ENCODE measurements at regions not wholly inside any gene's neighbourhood (a gene's known extent, or its start where the extent isn't known, plus 50 kb on each side); places are given as distances from the start of the nearest gene placed in this dataset.
"Not testable (repeated sequence)": the region's sequence is repeated elsewhere in the genome, so short reads cannot be mapped to it uniquely, and the experiment has no call there.

DNA sequence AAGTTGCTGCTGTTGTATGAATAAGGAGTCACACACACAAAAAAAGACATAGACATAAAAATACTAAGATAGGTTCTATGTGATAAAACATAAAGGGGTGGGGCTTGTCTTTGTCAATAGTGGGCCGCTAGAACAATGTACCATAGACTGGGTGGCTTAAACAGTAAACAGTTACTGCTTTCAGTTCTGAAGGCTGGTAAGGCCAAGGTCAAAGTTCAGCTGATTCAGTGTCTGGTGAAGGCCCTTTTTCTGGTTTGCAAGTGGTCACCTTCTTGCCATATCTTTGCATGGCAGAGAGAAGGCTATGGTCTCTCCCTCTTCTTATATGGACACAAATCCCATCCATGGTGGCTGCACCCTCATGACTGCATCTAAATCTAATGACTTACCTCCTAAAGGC lies 1980.7 kb downstream of the PCDH7 start:
- DNase-seq (ENCODE audit: low read depth in 3 of 3, low spot score in 2 of 3): no peak

DNA sequence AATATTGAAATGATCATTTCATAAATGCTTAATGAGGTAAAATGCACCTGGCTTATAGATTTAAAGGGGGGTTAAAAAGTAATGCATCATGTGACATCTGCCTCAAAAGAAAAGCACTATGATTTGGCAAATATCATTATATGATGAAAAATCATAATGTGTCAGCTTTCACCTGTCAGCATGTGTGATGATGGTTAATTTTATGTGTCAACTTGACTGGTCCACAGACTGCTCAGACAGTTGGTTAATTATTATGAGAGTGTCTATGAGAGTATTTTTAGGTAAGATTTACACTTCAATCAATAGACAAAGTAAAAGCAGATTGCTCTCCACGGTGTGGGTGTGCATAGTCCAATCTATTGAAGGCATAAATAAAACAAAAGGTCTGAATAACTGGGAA lies 1986.7 kb downstream of the PCDH7 start:
- DNase-seq (ENCODE audit: low read depth in 3 of 3, low spot score in 2 of 3): no peak

DNA sequence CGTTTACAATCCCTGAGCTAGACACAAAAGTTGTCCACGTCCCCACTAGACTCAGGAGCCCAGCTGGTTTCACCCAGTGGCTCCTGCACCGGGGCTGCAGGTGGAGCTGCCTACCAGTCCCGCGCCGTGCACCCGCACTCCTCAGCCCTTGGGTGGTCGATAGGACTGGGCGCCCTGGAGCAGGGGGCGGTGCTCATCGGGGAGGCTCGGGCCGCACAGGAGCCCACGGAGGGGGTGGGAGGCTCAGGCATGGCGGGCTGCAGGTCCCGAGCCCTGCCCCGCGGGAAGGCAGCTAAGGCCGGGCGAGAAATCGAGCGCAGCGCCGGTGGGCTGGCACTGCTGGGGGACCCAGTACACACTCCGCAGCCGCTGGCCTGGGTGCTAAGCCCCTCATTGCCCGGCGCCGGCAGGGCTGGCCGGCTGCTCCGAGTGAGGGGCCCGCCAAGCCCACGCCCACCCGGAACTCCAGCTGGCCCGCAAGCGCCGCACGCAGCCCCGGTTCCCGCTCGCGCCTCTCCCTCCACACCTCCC lies 1996.0 kb downstream of the PCDH7 start:
- not testable (repeated sequence) for DNase-seq (ENCODE audit: low read depth in 3 of 3, low spot score in 2 of 3)

DNA sequence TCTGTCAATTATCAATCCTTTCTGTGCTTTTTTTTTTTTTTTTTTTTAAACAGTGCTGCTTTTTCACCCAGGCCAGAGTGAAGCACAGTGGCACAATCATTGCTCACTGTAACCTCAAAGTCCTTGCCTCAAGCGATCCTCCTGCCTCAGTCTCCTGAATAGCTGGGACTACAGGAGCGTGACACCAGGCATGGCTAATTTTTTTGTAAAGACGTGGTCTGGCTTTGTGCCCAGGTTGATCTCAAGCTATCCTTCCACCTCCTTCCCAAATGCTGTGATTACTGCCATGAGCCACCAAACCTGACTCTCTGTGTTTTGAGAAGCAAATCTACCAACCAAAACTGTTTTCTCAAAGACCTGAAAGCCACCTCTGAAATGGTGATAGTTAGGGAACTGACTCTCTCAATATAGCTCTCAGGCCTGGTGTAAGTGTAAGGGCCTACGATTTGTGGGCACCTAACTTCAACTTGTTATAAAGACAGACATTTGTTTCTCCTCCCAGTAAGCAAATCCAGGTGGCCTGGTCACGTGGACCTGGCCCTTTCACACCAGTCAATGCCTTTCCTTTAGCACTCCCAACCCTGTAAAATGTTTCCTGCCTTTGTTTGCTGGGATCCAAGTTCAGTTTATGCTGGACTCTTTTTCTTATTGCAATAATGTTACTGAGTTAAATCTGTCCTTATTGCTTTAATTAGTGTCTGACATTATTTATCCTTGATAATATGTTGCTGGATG lies 2015.9 kb downstream of the PCDH7 start:
- DNase-seq (ENCODE audit: low read depth in 3 of 3, low spot score in 2 of 3): no peak

DNA sequence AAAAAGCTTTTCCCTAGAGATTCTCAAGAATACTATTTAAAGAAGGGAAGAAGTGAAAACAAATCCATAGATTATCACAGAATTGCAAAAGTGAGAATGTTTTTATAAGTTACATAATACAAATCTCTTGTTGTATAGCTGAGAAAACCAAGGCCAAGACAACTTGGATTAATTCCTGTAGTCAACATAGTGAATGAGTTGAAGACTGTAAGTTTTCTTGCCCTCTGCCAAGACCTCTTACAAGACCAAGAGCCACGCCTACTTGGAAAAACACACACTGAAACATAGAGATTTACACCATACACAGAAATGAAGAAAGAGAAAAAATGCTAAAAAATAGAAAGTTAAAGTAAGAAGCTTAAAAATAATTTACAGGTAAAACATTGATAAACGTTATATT lies 2024.0 kb downstream of the PCDH7 start:
- DNase-seq (ENCODE audit: low read depth in 3 of 3, low spot score in 2 of 3): no peak

DNA sequence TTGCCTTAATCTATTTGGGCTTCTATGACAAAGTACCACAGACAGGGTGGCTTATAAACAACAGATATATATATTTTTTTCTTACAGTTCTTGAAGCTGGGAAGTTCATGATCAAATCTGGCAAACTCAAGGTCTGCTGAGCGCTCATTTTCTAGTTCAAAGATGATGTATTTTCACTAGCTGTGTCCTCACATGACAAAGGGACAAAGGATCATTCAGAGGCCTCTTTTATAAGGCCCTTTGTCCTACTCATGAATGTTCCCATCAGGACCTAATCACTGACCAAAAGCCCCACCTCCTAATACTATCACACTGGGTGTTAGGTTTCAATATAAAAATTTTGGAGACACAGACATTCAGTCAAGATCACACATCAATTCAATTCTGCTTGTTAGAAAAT lies 2025.2 kb downstream of the PCDH7 start:
- DNase-seq (ENCODE audit: low read depth in 3 of 3, low spot score in 2 of 3): no peak

DNA sequence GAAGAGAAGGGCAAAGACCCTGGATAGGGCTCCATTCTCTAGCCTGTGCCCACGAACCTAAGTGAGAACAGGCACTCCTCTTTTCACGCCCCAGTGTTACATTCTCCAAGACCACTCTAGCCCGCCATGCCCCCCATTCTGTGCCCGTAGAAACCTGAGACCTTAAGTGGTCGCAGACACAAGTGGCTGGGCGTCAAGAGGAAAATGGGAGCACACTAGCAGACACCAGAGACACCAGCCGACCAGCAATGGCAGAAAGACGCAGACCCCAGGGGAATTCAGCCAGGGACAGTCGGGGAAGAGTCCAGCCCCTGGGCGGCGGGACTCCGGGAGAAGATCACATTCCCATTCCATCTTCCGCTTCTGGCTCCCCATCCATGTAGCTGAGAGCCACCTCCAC lies 2027.9 kb downstream of the PCDH7 start:
- no peak for DNase-seq (ENCODE audit: low read depth in 3 of 3, low spot score in 2 of 3)

DNA sequence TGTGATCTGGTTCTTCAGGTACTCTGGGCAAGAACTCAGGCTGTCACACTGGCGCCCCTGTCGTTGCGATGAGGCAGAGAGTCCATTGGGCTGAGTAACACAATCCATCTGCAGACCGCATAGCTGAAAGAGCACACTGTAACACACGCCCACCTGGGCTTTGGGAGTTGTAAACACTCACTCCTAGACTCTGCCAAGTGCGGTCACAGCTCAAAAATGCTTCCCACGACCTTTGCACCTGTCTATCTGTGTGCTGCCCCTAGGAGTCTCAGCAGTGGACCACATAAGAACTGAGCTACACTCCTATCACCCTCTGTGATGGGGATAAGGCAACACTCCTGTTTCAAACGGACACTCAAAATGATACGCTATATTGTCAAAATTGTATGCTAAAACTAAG lies 2028.3 kb downstream of the PCDH7 start:
- no peak for DNase-seq (ENCODE audit: low read depth in 3 of 3, low spot score in 2 of 3)

DNA sequence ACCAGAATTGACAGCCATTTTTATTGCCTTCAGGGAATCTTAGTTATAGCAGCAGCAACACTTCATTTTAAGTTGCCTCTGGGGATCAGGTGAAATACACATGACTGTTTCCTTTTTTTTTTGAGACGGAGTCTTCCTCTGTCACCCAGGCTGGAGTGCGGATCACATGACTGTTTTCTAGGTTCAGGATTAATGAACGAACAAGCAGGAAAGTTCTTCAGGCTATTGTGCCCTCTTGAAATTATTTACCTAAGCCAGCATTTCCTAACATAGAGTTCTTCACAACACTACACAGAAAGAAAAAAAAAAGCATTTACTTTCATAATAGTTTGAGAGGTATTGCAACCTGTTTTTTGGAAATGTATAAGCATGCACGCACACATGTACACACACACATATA lies 2032.8 kb downstream of the PCDH7 start:
- no peak for DNase-seq (ENCODE audit: low read depth in 3 of 3, low spot score in 2 of 3)

DNA sequence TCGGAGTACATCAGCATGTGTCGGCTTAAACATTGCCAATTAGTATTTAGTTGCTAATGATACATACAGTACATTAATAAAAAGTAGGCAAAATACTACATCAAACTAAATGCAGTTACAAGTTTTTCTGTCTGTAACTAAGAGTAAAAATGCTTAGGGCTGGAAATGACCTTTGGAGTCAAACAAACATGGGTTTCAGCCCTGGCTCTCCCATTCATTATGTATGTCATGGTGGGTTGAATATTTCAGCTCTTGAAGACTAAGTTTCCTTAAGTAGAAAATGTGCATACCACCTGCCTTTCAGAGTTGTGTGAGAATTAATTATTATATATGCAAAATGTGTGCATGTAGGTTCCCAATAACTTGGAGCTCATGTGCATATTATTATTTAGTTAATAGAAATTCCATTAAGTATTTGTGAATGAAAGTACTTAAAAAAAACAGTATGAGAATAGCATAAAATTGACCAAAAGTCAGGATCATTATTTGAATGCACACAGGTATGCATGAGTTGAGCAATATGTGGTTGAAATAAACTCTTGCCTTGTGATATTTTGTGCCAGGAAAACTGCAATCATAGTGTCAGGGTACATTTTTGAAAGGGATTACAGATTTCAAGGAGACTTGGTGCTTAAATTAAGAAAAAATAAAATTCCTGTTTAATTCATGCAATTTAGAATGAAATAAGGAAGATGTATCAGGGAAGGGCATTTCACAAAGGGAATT lies 2048.7 kb downstream of the PCDH7 start:
- no peak for DNase-seq (ENCODE audit: low read depth in 3 of 3, low spot score in 2 of 3)

DNA sequence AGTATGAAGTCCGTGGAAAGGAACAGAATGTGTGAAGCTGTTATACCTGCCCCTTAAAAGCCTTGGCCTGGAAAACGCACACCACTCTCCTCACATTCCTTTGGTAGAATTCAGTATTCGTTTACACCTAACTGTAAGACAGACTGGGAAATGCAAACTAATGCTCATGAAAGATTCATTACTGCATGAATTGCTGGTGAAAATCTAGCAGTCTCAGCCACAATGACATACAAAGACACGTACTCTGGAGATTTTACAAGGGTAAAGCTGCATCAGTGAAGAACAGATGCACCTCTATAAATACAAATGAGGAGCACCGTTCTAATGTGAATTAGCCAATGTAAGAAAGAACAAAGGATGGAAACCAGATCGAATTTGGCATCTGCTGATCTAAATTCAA lies 2051.3 kb downstream of the PCDH7 start:
- DNase-seq (ENCODE audit: low read depth in 3 of 3, low spot score in 2 of 3): no peak

DNA sequence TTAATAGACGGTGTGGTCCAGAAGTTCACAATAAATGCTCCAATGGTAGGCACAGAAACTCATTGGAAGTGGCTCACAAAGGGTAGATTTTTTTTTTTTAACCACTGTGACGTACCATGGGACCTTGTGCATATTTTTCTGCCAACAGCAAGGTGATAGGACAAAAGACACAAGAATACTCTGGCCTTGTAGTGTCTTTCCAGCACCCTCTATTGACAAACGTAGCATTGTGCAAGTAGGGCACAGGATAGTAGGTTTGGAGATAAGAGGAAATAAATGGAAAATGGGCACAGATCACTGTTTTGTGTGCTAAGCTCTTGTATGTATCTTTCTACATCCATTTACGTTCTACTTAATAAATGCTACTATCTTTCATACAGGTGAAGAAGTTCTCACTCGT lies 2054.9 kb downstream of the PCDH7 start:
- DNase-seq (ENCODE audit: low read depth in 3 of 3, low spot score in 2 of 3): peak in 2 of 3 donors; percentile 1 to 6

DNA sequence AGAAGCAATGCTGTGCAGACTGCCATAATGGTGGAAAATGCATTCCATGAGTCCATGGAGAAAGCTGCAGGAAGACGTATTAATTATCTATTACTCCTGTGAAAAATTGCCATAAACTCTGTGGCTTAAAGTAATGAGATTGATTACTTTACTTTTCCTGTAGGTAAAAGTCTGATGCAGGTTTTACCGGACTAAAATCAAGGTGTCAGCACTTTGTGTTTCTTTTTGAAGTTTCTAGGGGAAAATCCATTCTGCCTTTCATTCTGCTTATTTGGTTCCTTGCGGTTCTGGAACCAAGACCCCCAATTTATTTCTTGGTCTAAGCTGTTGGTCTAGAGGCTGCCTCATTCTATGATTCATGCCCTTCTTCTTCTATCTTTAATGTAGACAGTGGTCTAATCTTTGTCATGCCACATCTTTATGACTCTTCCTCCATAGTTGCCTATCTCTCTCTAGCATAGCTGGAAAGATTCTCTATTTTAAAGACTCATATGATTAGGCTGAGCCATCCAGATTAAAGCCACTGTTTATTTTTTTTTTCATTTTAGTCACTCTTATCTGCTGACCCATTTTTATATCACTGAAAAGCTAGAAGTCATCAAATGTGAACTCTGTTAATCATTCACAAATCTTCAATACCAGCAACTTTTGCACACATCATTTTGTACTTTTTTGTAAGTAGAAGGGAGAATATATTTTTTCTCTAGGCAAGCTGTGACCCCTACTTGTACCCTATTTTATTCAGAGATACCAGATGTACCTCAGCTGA lies 2056.4 kb downstream of the PCDH7 start:
- no peak for DNase-seq (ENCODE audit: low read depth in 3 of 3, low spot score in 2 of 3)

DNA sequence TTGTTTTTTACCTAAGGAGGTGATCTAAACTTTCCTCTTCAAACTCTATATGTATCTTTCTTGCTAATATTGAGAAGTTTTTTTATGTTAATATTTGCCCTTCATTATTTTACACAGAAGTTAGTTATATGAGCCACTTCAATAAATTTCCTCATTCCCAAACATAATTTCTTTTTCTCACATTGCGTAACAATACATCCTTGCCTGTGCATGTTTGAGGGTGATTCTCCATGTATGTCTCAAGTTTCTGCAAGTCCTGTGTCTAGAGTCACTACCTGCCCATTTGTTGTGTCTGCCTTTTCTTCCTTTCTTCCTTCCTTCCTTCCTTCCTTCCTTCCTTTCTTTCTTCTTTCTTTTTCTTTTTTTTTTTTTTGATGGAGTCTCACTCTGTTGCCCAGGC lies 2057.9 kb downstream of the PCDH7 start:
- no peak for DNase-seq (ENCODE audit: low read depth in 3 of 3, low spot score in 2 of 3)

DNA sequence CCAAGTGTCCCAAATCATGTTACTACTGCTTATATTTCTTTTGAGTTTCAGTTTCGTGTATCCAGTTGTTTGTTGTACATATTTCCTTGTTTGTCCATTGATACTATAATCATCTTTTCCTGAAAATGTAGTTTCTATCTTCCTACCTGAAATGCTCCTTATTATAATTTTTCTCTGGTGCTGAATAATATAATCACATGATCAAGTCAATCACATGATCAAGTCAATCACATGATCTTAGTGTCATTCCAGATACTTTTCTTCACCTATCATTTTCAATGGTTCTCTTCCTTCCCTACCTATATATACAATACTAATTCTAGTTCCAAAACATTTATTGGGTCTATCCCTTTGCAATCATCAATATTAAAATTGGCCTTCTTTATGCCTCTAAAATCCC lies 2058.8 kb downstream of the PCDH7 start:
- DNase-seq (ENCODE audit: low read depth in 3 of 3, low spot score in 2 of 3): no peak

DNA sequence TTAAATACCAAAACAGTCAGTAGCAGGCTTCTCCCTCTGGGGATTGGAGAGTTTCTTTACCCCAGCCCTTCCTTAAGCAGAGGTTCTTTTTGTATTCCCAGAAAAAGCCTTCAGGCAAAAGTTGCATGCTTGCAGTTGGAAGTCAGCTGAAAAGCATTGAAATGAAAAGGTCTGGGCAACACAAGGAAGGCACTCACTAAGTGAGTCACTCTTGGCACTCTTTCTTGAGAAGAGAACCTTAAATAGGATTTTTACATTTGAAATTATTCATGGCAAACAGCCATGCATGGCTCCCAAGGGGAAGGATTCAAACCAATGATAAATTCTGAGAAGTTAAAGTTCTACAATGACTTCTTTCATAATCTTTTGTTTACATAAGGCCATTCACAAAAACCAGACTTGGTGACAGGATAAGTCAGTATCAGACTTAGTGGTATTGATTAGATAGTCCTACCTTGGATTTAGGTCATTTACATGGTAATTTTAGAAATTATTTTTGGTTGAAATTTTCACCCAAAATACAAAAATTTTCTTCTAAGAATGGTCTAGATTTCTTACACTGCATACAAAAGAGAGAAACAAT lies 2068.9 kb downstream of the PCDH7 start:
- no peak for DNase-seq (ENCODE audit: low read depth in 3 of 3, low spot score in 2 of 3)

DNA sequence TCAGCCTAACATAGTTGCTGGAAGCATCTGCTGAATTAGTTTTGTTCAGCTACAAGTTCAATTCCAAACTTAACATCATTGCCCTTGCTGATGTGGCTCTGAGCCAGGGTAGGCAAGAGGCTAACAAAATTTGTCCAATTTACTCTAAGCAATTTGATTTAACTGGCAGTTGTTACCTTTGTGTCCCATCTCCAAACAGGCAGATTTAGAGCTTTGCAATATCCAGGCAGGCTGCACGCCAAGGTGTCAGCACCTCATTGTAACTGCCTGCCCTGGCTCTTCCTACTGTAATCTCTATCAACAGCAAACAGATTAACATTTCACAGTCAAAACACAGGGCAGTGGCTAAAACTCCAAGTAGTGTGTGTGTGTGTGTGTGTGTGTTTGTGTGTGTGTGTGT lies 2070.6 kb downstream of the PCDH7 start:
- no peak for DNase-seq (ENCODE audit: low read depth in 3 of 3, low spot score in 2 of 3)

DNA sequence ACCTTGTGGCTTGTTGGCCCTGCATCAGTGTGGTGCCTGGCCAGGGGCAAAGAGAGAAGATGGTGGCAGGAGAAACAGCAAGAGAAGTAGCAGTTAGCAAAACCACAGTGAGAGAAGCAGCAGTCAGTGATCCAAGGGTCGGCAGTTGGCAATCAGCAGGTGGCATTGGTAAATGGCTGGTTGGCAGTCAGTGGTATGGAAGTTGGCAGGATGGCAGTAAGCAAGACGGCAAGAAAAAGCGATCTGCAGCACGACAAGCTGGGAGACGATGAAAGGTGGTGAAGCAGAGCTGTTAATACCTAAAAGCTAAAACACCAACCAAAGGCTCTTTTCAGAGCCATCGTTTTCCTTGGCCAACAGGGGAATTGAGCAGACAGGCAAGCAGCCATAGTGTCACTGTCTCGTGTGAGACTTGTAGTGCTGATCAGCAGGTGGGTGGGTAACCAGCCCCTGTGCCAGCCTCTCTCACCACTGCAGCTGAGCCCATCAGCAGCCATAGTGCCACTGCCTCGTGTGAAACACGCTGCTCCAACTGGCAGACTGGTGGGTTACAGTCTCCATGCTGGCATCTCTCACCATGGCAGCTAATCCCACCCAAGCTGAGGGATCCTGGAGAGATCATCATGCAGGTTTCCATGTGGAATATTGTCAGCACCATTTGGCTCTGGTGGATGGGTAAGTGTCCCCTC lies 2078.4 kb downstream of the PCDH7 start:
- no peak for DNase-seq (ENCODE audit: low read depth in 3 of 3, low spot score in 2 of 3)

DNA sequence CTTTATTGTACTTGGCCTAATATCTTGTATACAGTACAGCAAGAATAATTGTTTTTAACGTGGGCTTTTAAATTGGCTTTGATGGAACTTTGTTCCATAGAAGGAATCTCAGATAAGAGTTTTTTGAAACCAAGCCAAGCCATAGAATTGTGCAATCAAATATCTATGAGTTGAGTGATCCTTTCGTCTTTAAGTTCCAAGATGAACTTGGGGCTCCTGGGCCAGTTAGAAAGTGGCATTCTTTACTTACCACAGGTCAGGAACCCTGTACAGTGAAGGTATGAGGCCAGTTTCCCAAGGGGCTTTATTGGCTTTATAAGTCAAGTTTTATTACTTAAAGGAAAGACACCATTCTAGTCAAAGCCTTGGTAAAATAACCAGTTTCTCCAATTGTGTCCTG lies 2104.2 kb downstream of the PCDH7 start:
- no peak for DNase-seq (ENCODE audit: low read depth in 3 of 3, low spot score in 2 of 3)

DNA sequence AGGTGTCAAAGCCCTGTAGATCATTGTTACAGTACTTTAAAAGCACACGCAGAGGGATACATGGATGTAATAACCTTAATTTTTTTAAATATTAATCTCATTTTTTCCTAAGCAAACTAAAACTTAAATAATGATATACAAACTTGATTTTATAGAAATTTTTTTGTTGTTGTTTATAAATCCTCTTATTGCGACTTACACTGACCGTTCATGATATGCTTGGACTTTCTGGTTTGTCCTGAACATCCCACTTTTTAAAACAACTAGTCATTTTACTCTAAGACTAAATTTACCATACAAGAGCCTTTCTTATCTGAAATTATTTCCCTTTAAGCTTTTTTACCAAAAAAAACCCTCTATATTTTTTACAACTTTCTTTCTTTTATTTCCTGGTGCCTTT lies 2106.0 kb downstream of the PCDH7 start:
- DNase-seq (ENCODE audit: low read depth in 3 of 3, low spot score in 2 of 3): no peak

DNA sequence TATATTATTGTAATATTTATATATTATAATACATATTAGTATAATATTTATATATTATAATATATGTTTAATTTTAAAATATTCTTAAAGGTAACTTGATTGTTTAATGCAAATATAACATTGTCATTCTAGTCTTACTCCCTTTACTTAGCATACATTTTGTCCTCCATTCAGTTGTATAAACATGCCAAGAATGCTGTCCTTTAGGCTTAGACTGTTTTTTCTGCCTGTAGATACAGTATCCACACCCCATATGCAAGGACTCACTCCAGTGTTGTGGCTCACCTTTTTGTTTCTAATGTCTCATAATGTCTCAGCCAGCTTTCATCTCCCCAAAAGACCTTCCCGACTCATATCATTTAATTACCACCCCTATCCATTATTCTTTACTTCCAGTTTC lies 2110.0 kb downstream of the PCDH7 start:
- no peak for DNase-seq (ENCODE audit: low read depth in 3 of 3, low spot score in 2 of 3)

Measured in right renal cortex interstitium (tissue), 3 donors.